Osteoblast (primary cell): ENCODE measurements at regions not wholly inside any gene's neighbourhood (a gene's known extent, or its start where the extent isn't known, plus 50 kb on each side); places are given as distances from the start of the nearest gene placed in this dataset. TPM values are rescaled to one million over a fixed set of nuclear protein-coding genes. Genes with fewer than 3 reads are reported as not detected.

Source experiments
- DNase-seq: peaks from one replicate; pipeline ENCODE4 v3.0.0; 2011; ENCODE audit warnings: low spot score, mixed read lengths; ENCODE audit not compliant: insufficient read length; ENCODE audit errors: missing footprints
- H2AFZ ChIP-seq: 2 replicates; pipeline ENCODE4 v1.6.0; 2011; ENCODE audit warnings: mild to moderate bottlenecking, low read length
- H3K27ac ChIP-seq: 2 replicates; pipeline ENCODE4 v1.5.1; 2011; ENCODE audit warnings: mild to moderate bottlenecking, low read depth, low read length, moderate library complexity
- H3K27me3 ChIP-seq: 2 replicates; pipeline ENCODE4 v1.6.0; 2012; ENCODE audit warnings: mild to moderate bottlenecking, control low read depth, inconsistent platforms, low read length, moderate library complexity; ENCODE audit not compliant: insufficient read depth
- H3K36me3 ChIP-seq: 2 replicates; pipeline ENCODE4 v1.5.1; 2011; ENCODE audit warnings: mild to moderate bottlenecking, low read length, control low read depth, moderate library complexity; ENCODE audit not compliant: insufficient read depth
- H3K4me1 ChIP-seq: 2 replicates; pipeline ENCODE4 v1.5.1; 2011; ENCODE audit warnings: mild to moderate bottlenecking, low read length, control low read depth, moderate library complexity; ENCODE audit not compliant: insufficient read depth
- H3K4me2 ChIP-seq: 2 replicates; pipeline ENCODE4 v1.6.0; 2011; ENCODE audit warnings: mild to moderate bottlenecking, low read length; ENCODE audit not compliant: insufficient read depth
- H3K4me3 ChIP-seq: fragments of 200-600 bp; sonication (generic); 3 replicates; pipeline ENCODE4 v1.5.1; 2012; ENCODE audit warnings: mild to moderate bottlenecking, low read length, inconsistent platforms; ENCODE audit not compliant: insufficient read depth
- H3K79me2 ChIP-seq: 2 replicates; pipeline ENCODE4 v1.6.0; 2012; ENCODE audit warnings: mild to moderate bottlenecking, low read length, control low read depth, inconsistent platforms; ENCODE audit not compliant: insufficient read depth
- H3K9me3 ChIP-seq: 2 replicates; pipeline ENCODE4 v1.5.1; 2011; ENCODE audit warnings: low read depth, low read length, control low read depth
- H4K20me1 ChIP-seq: 2 replicates; pipeline ENCODE4 v1.6.0; 2012; ENCODE audit warnings: mild to moderate bottlenecking, low read length, control low read depth; ENCODE audit not compliant: insufficient read depth
- CTCF ChIP-seq: IDR thresholded peaks from 2 replicates; pipeline ENCODE4 v1.5.1; 2011; ENCODE audit warnings: mild to moderate bottlenecking, low read depth, low read length, moderate library complexity; ENCODE audit errors: extremely low read depth
- small RNA-seq: library from RNA; depleted of rRNA; stranded (forward); fragments of <200 nt; gene quantifications from one replicate; pipeline ENCODE3, GENCODE V24; 2012

GRCh38 chr3:118833075-118833474, 201.6 kb downstream of the IGSF11 start:
- no peaks in the 10 kb centered on the region for H3K9me3 ChIP-seq
- TF ChIP-seq CTCF: no peak

GRCh38 chr3:118838871-118839270, 195.8 kb downstream of the IGSF11 start:
- Histone ChIP-seq H3K4me2 (no peak overlapping the region), H3K9me3 (no peaks in the 10 kb centered on the region), H3K27me3 (no peaks in the 10 kb centered on the region), H2AFZ (no peak overlapping the region), H3K79me2 (no peaks in the 10 kb centered on the region), H3K36me3 (no peaks in the 10 kb centered on the region), H4K20me1 (no peaks in the 10 kb centered on the region), H3K4me3 (no peak overlapping the region), H3K4me1 (no peaks in the 10 kb centered on the region), H3K27ac (no peak overlapping the region)
- no peak for DNase-seq
- no peak for TF ChIP-seq CTCF

More at GRCh38 chr3:118833075-118833474, 201.6 kb downstream of the IGSF11 start:
- H3K4me1 ChIP-seq: no peaks in the 10 kb centered on the region
- H4K20me1 ChIP-seq: no peaks in the 10 kb centered on the region
- no peak overlapping the region for H3K4me3 ChIP-seq
- H3K36me3 ChIP-seq: no peaks in the 10 kb centered on the region
- no peak for DNase-seq
- H2AFZ ChIP-seq: no peak overlapping the region
- no peaks in the 10 kb centered on the region for H3K79me2 ChIP-seq
- H3K27ac ChIP-seq: no peak overlapping the region
- no peaks in the 10 kb centered on the region for H3K27me3 ChIP-seq
- no peak overlapping the region for H3K4me2 ChIP-seq

- Histone ChIP-seq H3K4me2 (no peak overlapping the region), H3K9me3 (no peaks in the 10 kb centered on the region), H3K27ac (no peak overlapping the region), H3K4me1 (no peaks in the 10 kb centered on the region), H3K4me3 (no peak overlapping the region), H3K79me2 (no peaks in the 10 kb centered on the region), H2AFZ (no peak overlapping the region), H4K20me1 (no peaks in the 10 kb centered on the region), H3K27me3 (no peaks in the 10 kb centered on the region), H3K36me3 (no peaks in the 10 kb centered on the region)
- no peak for DNase-seq
- TF ChIP-seq CTCF: no peak
These were observed 192.3 kb downstream of the IGSF11 start for GRCh38 chr3:118842147-118842863.

GRCh38 chr3:118846176-118846575, 188.5 kb downstream of the IGSF11 start:
- H3K4me3 ChIP-seq: no peak overlapping the region
- H4K20me1 ChIP-seq: no peaks in the 10 kb centered on the region
- H3K79me2 ChIP-seq: no peaks in the 10 kb centered on the region
- no peaks in the 10 kb centered on the region for H3K36me3 ChIP-seq
- no peaks in the 10 kb centered on the region for H3K4me1 ChIP-seq
- no peak overlapping the region for H3K27ac ChIP-seq
- no peaks in the 10 kb centered on the region for H3K9me3 ChIP-seq
- no peak overlapping the region for H3K4me2 ChIP-seq
- TF ChIP-seq CTCF: no peak
- DNase-seq: no peak
- no peaks in the 10 kb centered on the region for H3K27me3 ChIP-seq
- no peak overlapping the region for H2AFZ ChIP-seq

Small RNA genes lying in the stretch of these regions (small RNA-seq; reads per million reads assigned to genes)
- not detected for gene MIR4447
- not detected for gene RF01884
- not detected for gene RNU5E-8P
- not detected for gene RNU6-1200P
